KMS-11 (cell line): ENCODE measurements at regions not wholly inside any gene's neighbourhood (a gene's known extent, or its start where the extent isn't known, plus 50 kb on each side); places are given as distances from the start of the nearest gene placed in this dataset.

Experiments used
- H2AFZ ChIP-seq: fragments of 200-600 bp; sonication (generic); 2 replicates; pipeline ENCODE4 v1.6.1; 2016; ENCODE audit warnings: antibody characterized with exemption, mixed run types, low read depth
- H3K27ac ChIP-seq: fragments of 200-600 bp; sonication (generic); 2 replicates; pipeline ENCODE4 v1.6.1; 2016; ENCODE audit warnings: mild to moderate bottlenecking, mixed run types
- H3K27me3 ChIP-seq: fragments of 200-600 bp; sonication (generic); 2 replicates; pipeline ENCODE4 v1.6.1; 2017; ENCODE audit warnings: mild to moderate bottlenecking, low read depth, mixed run types, moderate library complexity; ENCODE audit not compliant: insufficient read depth
- H3K36me3 ChIP-seq: fragments of 200-600 bp; sonication (generic); 2 replicates; pipeline ENCODE4 v1.6.1; 2017; ENCODE audit warnings: mild to moderate bottlenecking, mixed run types; ENCODE audit not compliant: insufficient read depth
- H3K4me1 ChIP-seq: fragments of 200-600 bp; sonication (generic); 2 replicates; pipeline ENCODE4 v1.6.1; 2016; ENCODE audit warnings: mild to moderate bottlenecking, low read depth, mixed run types; ENCODE audit not compliant: poor library complexity, severe bottlenecking
- H3K4me2 ChIP-seq: fragments of 200-600 bp; sonication (generic); 2 replicates; pipeline ENCODE4 v1.7.0; 2016; ENCODE audit warnings: mild to moderate bottlenecking, mixed run types
- H3K4me3 ChIP-seq: fragments of 200-600 bp; sonication (generic); IDR thresholded peaks from 2 replicates; pipeline ENCODE4 v1.6.1; 2017; ENCODE audit warnings: low read depth, low read length, mixed read lengths; ENCODE audit not compliant: insufficient read depth
- H3K79me2 ChIP-seq: fragments of 200-600 bp; sonication (generic); 2 replicates; pipeline ENCODE4 v1.6.1; 2016; ENCODE audit warnings: low read depth, mixed run types; ENCODE audit not compliant: insufficient read depth
- H3K9ac ChIP-seq: fragments of 200-600 bp; sonication (generic); 2 replicates; pipeline ENCODE4 v1.6.1; 2016; ENCODE audit warnings: mild to moderate bottlenecking, mixed run types
- H4K20me1 ChIP-seq: fragments of 200-600 bp; sonication (generic); 2 replicates; pipeline ENCODE4 v1.6.1; 2016; ENCODE audit warnings: mild to moderate bottlenecking, mixed run types; ENCODE audit not compliant: insufficient read depth
- TF ChIP-seq, protein P1 (sequence below): fragments of 200-600 bp; sonication (generic); conservative IDR thresholded peaks from 2 replicates; pipeline ENCODE4 v1.6.1; 2017; ENCODE audit warnings: low read depth, mild to moderate bottlenecking, antibody characterized with exemption, low read length, moderate library complexity, mixed read lengths

DNA sequence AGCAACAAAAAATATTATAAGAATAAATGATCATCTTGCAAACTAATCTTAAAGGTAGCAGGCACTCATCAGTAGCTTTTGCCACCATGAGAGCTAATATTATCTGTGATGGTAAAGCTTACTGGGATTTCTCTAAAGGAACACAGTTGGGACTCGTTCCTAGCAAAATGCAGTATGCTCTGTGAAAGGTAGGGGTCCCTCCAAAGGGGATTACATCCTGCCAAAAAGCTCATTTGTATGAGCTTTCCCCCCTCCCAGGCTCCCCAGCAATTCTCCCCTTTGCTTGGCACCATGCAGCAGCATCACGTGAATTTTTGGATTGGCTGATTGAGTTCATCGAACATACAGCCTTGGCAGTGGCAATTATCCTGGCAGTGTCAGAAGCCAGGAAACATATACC is 361.0 kb upstream of the PLSCR5 start:
- Histone ChIP-seq H3K27me3 (no peaks in the 10 kb centered on the region), H3K79me2 (no peaks in the 10 kb centered on the region), H3K36me3 (no peaks in the 10 kb centered on the region), H2AFZ (no peak overlapping the region), H3K27ac (no peak overlapping the region), H3K9ac (no peak overlapping the region), H3K4me3 (no peak overlapping the region), H3K4me2 (no peak overlapping the region), H4K20me1 (no peaks in the 10 kb centered on the region), H3K4me1 (no peaks in the 10 kb centered on the region)
- TF ChIP-seq, protein P1, sequence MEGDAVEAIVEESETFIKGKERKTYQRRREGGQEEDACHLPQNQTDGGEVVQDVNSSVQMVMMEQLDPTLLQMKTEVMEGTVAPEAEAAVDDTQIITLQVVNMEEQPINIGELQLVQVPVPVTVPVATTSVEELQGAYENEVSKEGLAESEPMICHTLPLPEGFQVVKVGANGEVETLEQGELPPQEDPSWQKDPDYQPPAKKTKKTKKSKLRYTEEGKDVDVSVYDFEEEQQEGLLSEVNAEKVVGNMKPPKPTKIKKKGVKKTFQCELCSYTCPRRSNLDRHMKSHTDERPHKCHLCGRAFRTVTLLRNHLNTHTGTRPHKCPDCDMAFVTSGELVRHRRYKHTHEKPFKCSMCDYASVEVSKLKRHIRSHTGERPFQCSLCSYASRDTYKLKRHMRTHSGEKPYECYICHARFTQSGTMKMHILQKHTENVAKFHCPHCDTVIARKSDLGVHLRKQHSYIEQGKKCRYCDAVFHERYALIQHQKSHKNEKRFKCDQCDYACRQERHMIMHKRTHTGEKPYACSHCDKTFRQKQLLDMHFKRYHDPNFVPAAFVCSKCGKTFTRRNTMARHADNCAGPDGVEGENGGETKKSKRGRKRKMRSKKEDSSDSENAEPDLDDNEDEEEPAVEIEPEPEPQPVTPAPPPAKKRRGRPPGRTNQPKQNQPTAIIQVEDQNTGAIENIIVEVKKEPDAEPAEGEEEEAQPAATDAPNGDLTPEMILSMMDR: no peak

DNA sequence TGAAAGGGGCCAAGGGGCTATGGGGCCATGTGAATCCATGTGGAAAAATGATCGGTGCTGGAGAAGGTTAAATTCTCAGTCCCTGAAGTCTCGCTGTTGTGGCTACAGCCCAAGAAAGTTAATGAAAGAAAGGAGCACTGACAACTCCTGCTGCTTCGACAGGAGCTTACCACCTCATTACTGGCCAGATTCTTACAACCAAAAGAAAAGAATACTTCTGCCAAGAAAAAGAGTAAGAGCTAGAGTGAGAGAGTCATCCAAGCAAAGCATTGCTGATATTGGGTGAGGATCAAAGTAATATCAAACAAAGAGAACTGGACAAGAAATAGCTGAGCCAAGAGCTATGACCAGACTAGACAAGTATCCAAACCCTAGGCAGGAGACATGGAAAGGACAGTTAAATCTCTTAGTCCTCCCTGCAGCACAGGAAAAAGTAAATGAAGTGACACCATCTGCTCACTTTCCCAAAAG is 348.4 kb upstream of the PLSCR5 start:
- Histone ChIP-seq H3K4me2 (no peak overlapping the region), H3K4me3 (no peak overlapping the region), H4K20me1 (no peaks in the 10 kb centered on the region), H3K4me1 (no peaks in the 10 kb centered on the region), H2AFZ (no peak overlapping the region), H3K9ac (no peak overlapping the region), H3K79me2 (no peaks in the 10 kb centered on the region), H3K27ac (no peak overlapping the region), H3K36me3 (no peaks in the 10 kb centered on the region), H3K27me3 (no peaks in the 10 kb centered on the region)
- TF ChIP-seq, protein P1: no peak

DNA sequence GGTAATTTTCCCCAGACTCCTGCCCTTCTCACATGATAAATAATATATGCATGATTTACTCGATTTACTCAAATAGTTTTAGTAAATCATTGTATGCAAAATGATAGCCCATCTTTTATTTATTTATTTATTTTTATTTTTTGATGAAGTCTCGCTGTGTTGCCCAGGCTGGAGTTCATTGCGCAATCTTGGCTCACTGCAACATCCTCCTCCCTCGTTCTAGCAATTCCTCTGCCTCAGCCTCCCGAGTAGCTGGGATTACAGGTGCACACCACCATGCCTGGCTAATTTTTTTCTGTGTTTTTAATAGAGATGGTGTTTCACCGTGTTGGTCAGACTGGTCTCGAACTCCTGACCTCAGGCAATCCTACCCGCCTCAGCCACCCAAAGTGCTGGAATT is 343.8 kb upstream of the PLSCR5 start:
- H2AFZ ChIP-seq: no peak overlapping the region
- no peak overlapping the region for H3K4me2 ChIP-seq
- no peak overlapping the region for H3K4me3 ChIP-seq
- TF ChIP-seq, protein P1: no peak
- no peak overlapping the region for H3K9ac ChIP-seq
- H3K79me2 ChIP-seq: no peaks in the 10 kb centered on the region
- no peaks in the 10 kb centered on the region for H3K4me1 ChIP-seq
- no peaks in the 10 kb centered on the region for H4K20me1 ChIP-seq
- no peaks in the 10 kb centered on the region for H3K27me3 ChIP-seq
- no peaks in the 10 kb centered on the region for H3K36me3 ChIP-seq
- no peak overlapping the region for H3K27ac ChIP-seq

DNA sequence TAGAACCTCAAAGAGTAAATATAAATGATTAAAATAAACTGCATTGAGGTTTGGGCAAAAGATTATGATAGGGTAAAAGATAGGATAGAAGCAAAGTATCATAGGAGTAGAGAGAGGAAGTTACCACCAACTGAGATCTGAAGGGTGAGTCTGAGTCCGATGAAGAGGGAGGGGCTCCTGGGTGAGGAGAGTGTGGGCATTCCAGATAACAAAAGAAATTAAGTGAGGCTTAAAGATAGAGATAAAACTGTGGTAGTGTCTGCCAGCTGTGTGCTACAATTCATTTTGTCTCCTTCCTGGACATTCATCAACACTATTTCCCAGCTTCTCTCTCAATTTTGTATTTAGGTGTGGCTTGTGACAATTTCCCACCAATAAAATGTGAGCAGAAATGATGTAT is 343.0 kb upstream of the PLSCR5 start:
- H3K27ac ChIP-seq: no peak overlapping the region
- H3K36me3 ChIP-seq: no peaks in the 10 kb centered on the region
- H4K20me1 ChIP-seq: no peaks in the 10 kb centered on the region
- no peaks in the 10 kb centered on the region for H3K4me1 ChIP-seq
- H3K27me3 ChIP-seq: no peaks in the 10 kb centered on the region
- H3K4me3 ChIP-seq: no peak overlapping the region
- TF ChIP-seq, protein P1: no peak
- no peak overlapping the region for H3K9ac ChIP-seq
- H3K4me2 ChIP-seq: no peak overlapping the region
- no peaks in the 10 kb centered on the region for H3K79me2 ChIP-seq
- H2AFZ ChIP-seq: no peak overlapping the region
